ENCODE measurements at regions not wholly inside any gene's neighbourhood (a gene's known extent, or its start where the extent isn't known, plus 50 kb on each side); places are given as distances from the start of the nearest gene placed in this dataset.

DNA sequence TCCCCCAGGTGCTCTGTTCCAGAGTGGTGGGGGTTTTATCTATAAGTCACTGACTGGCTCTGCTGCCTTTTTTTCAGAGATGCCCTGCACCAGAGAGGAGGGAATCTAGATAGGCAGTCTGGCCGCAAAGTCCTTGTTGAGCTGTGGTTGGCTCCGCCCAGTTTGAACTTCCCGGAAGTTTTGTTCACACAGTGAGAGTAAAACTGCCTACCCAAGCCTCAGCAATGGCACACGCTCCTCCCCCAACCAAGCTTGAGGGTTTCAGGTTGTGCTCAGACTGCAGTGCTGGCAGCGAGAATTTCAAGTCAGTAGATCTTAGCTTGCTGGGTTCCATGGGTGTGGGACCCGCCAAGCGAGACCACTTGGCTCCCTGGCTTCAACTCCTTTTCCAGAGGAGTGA lies 1428.6 kb downstream of the MAT2B start:
- H3K27ac ChIP-seq, result no peak overlapping the region
- no peak overlapping the region for H3K4me3 ChIP-seq

DNA sequence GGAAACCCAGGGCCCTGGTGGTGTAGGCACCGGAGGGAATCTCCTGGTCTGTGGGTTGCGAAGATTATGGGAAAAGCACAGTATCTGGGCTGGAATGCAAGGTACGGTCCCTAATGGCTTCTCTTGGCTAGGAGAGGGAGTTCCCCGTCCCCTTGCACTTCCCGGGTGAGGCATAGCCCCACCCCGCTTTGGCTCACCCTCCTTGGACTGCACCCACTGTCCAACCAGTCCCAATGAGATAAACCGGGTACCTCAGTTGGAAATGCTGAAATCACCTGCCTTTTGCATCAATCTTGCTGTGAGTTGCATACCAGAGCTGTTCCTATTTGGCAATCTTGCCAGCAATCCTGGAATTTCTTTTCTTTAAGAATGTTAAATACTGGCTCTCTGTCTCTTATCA lies 1429.1 kb downstream of the MAT2B start:
- H3K4me3 ChIP-seq, result no peak overlapping the region
- no peak overlapping the region for H3K27ac ChIP-seq

DNA sequence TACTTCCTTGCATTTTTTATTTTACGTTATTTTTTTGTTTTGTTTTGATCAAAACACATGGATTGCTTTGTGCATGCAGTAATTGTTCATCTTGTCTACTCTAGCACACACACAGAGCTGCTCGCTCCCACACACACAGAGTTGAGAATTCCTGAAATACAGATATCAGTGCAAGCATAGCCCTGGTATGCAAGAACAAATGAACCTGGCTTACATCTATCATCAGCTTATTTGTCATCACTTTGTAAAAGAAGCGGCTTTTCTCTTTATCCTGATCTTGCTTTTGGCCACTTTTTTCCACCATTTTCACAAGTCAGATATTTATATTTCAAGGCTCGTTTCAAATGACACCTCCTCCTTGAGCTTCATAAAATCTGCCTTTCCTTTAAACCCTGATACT lies 1435.7 kb downstream of the MAT2B start:
- Histone ChIP-seq H3K27ac (no peak overlapping the region), H3K4me3 (no peak overlapping the region)

DNA sequence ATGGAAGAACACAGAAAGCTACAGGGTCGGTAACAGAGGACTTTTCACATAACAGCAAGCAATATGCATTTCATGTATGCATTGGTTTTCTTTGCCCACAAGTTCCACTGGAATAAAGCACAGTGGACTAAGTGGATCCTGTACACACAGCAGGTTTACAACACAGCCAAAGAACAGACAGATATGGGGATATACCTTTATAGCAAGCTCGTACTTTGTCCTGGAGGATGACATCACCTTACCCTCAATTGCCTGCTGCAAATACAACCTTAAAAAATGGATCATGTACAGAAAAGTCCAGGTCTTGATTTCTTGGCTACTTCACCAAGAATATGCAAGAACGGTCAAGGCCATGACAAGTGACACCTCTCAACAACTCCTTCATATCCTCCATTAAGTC lies 1445.5 kb downstream of the MAT2B start:
- Histone ChIP-seq H3K27ac (no peak overlapping the region), H3K4me3 (no peak overlapping the region)

DNA sequence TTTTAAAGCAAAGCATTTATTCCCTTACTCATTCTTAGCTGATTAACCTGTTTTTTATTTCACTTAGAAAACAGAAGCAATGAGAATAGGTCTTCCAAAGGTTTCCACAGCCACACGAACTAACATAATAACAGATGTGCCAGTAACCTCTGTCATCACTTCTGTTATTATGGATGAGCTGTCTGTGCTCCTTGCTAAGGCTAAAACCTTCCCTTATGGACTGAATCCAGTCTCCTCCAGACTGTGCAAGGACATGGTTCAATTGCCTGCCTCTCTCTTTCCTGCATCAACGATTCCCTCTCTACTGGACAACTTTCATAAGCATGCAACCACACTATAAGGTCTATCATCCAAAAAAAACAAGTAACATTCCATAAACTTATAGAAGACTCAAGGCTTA lies 1446.2 kb downstream of the MAT2B start:
- H3K27ac ChIP-seq, result no peak overlapping the region
- no peak overlapping the region for H3K4me3 ChIP-seq

DNA sequence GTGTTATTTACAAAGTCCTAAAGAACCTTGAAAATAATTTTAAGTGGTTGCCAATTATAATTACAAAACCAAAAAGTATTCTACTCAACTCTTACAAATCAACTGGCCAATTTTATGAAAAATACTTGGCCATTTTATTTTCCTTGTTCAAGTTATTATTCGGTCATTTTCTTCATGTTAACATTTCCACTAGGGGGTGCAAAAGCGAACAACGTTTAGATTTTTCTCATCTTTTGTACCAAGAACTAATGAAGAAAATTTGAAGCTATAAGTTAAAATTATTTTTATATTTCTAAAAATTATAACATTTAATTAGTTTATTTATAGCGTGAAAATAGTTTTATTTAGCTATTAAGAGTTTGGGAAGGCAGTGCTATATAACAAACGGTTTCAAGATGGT lies 1453.3 kb downstream of the MAT2B start:
- Histone ChIP-seq H3K27ac (no peak overlapping the region), H3K4me3 (no peak overlapping the region)

DNA sequence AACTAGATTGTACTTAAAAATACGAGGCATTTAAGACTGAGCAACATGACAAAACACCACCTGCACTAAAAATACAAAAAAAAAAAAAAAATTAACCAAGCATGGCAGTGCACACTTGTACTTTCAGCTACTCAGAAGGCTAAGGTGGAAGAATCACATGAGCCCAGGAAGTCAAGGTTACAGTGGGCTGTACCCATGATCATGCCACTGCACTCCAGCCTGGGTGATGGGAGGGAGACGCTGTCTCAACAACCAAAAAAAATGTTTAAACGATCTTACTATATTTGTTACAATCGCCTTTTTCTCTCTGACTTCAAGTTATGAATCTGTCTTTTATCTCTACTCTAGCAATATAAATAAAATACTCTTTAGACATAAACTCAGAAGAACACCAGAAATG lies 1454.3 kb downstream of the MAT2B start:
- H3K27ac ChIP-seq, result no peak overlapping the region
- no peak overlapping the region for H3K4me3 ChIP-seq

DNA sequence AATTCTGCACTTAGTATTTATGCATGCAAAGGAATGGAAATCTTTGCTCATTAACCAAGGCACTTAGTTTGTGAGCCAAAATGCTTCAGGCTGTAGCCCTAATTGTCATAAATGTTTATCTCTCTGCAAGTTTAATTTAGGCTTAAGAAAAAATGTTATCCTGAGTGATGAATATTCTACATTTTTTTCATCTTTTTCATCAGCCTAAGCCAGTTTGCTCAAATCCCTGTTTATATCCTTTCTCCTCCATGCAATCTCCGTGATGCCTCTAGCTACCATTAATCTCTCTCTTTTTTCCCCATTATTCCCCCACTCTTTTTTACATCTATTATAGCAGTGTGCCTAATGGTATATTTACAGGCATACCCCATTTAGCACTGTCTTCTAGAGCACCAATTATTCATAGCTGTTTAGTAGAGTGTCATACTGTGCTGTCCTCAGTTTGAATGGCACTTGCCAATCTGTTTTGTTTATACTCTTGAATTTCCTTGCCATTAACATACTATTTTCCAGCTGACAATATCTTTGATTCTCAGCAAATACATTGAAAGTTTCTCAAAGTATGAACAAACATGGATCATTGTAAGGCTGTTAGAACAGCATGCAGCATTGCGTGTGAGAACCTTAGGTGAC lies 1457.0 kb downstream of the MAT2B start:
- Histone ChIP-seq H3K27ac (no peak overlapping the region), H3K4me3 (no peak overlapping the region)

DNA sequence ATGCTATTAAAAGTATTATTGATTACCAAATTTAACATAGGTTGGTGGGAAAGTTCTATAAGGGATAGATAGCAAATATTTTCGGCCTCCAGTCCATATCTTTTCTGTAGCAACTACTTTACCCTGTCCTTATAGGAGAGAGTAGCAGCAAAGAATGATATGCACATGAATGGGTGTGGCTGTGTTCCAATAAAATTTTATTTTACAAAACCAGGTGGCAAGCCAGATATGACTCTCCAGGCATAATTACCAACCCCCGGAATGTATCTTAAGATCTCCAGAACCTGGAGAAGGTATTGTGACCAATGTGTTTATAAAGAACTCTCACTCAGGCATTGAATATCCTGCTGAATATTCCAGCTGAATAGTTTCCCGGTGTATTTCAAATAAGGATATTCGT lies 1461.2 kb downstream of the MAT2B start:
- Histone ChIP-seq H3K4me3 (no peak overlapping the region), H3K27ac (no peak overlapping the region)

DNA sequence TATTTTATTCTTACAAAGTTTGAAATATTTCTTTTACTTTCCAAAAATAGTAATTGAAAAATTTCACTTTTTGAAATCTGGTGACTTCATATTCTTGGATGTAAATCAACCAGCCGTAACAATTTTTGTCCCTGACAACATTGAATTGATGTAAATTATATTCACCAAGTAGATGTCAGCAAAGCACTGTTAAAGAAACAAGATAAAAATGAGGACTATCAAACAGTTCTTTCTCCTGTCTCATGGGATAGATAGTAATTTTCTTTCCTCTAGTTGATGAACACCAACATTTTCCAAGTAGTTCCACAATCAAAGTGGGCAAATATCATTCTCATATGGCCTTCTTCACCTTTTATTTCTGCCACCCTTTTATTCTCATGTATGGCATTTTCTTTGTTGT lies 1461.9 kb downstream of the MAT2B start:
- Histone ChIP-seq H3K27ac (no peak overlapping the region), H3K4me3 (no peak overlapping the region)

DNA sequence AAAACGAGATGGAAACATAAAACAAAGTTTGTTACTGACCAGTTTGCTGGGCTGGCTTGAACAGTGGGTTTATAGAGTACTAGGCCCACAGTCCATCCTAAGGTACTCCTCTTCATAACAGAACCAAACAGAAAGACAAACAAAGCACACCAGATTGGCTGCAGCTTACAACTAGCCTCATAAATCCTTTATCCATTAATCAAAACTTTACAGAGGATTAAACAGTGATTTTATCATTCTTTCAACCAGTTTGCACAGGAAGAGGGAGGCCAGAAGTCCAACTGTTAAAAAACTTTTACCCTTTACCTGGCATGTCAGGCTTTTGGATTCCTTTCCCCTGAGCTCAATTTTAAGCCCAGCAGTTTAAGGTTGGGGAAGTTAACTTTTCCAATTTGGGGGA lies 1467.6 kb downstream of the MAT2B start:
- no peak overlapping the region for H3K4me3 ChIP-seq
- H3K27ac ChIP-seq, result no peak overlapping the region

DNA sequence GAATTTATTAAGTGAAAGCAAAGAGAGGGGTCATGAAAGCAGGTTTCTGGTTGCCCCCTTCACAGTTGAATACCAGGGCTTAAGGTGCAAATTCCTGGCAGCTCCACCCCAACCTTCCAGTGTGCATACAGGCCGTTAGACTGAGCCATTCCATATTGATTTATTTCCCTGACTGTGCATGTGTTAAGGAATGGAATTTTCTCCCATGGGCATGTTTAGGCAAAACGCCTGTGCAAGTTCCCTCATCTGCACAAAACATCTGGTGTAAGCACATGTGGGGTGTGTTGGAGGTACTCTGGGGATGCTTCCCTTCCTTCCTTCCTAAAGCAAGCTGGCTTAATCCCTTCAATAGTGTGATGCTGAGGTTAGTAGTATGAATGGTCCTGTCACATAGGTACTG lies 1470.6 kb downstream of the MAT2B start:
- no peak overlapping the region for H3K4me3 ChIP-seq
- H3K27ac ChIP-seq, result no peak overlapping the region

DNA sequence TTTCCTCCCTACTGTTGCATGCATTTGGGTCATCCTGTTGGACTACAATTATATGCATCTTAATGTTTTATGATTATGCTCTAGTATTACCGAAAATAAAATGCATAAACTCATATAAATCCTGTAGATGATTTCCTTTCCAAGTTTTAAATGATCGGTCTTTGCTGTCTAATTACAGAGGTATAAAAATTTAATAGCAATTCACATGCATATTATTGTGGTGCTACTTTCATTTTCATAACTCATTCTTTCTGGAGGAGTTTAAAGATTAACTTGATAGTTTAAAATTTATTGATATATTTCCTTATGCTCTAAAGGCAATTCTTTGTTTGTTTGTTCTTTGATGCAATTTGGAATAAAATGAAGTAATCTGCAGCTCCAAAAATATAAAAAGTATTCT lies 1475.1 kb downstream of the MAT2B start:
- Histone ChIP-seq H3K27ac (no peak overlapping the region), H3K4me3 (no peak overlapping the region)

DNA sequence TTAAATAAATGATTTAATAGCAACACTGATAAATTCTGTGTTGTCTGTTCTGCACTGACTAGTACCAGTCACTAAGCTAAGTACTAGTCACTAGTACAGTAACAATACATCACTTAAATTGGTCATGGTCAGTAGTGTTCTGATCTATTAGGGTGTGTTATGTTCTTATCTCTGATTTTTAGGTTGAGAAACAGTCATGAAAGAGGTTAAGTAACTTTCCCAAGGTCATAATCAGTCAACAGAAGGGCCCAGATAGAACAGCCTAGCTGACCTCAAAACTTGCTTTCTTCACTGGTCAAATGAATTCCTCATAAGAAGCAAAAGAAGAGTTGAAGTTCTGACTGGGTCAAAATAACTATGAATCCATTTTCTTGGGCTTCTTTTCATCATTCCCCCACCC lies 1492.7 kb downstream of the MAT2B start:
- H3K4me3 ChIP-seq, result no peak overlapping the region
- H3K27ac ChIP-seq, result no peak overlapping the region

DNA sequence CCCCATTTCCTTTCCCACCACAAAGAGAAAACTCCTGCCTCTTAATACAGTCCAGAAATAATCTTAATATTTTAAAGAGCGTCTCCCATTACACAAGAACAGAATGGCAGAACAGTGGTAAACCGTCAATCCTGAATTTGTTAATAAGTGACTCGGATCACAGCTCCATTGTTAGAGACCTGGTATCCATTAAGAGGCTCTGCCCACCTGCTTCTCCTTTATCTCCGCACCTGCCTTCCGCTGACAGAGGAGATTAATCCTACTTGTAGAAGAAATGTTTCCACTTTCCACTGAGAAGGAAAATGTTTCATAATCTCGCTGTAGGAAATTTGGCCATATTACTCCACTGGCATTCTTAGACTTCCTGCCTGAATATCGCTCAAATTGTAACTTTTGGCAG lies 1493.2 kb downstream of the MAT2B start:
- Histone ChIP-seq H3K27ac (no peak overlapping the region), H3K4me3 (no peak overlapping the region)

DNA sequence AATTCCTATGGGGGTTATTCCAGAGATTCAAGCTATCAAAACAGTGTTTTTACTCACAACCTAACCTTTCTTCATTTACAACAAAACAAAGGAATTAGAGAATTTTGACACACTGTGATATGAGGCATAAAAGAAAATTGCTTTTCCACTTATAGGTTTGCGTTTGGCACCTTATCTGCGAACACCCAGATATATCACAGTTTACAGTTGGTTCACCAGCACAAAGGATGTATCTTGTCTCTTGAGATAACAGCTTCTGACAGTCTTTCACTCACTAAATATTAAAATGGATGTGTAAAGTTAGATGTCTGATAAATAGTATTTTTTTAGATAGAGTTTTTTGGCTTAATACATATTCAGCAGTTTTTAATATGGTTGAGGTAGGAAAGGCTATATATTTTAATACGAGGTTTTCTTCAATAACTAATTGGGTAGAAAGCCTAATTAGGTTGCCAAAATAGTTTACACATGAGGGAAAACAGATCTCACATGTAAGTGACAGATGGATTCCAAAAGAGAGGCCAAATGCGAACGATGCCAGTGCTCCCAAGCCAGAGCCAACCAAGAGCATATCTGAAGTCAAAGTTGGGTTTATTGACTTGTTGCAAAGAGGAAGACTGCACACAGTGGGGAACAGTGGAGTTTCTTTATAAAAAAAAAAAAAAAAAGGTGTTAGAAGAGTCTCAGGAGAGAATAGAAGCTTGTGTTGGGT lies 1495.2 kb downstream of the MAT2B start:
- Histone ChIP-seq H3K4me3 (no peak overlapping the region), H3K27ac (no peak overlapping the region)

DNA sequence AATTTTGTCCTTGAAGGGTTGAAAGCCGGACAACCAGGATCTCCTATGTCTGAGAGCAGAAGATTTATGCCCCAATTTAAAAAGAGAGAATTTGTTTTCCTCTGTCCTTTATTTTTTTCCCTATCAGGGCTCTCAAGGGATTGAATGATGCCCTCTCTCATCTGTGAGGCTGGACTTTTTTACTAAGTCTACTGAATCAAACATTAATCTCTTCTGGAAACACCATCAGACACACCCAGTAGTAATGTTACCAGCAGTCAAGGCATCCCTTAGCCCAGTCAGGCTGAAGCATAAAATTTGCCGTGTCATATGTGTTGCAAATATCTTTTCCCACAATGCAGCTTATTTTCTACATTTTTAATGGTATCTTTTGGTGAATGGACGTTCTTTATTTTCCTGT lies 1497.9 kb downstream of the MAT2B start:
- no peak overlapping the region for H3K27ac ChIP-seq
- H3K4me3 ChIP-seq, result no peak overlapping the region

DNA sequence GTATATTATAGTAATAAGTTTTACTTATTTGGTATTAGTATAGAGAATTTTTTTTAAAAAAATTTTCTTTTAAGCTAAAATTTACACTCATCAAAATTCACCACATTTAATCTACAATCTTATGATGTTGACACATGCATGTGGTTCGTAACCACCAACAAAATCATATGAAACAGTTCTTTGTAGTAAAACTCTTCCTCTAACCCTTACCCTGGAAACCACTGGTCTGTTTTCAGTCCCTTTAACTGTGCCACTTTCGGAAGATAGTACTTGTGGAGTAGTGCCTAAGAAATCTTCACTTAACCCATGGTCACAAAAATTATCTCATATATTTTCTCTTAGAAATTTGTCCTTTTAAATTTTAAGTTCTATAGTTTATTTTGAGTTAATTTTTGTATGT lies 1498.8 kb downstream of the MAT2B start:
- H3K27ac ChIP-seq, result no peak overlapping the region
- no peak overlapping the region for H3K4me3 ChIP-seq

DNA sequence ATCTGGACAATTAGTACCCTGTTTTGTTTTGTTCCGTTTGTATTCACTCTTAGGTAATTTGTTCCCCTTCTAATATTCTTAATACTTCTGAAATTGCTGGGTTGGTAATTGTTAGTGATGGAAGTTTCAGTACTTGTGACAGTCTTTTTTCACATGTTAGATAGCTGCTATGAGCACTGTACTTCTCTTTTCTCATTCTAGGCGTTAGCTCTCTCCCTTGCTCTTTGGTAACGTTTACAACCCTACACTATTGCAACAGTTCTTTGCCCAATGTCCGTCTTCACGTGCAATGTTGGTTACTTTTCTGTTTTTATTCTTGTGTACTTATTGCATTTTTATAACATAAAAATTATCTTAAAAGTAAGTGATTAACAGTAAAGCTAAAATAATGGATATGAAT lies 1509.0 kb downstream of the MAT2B start:
- no peak overlapping the region for H3K27ac ChIP-seq

DNA sequence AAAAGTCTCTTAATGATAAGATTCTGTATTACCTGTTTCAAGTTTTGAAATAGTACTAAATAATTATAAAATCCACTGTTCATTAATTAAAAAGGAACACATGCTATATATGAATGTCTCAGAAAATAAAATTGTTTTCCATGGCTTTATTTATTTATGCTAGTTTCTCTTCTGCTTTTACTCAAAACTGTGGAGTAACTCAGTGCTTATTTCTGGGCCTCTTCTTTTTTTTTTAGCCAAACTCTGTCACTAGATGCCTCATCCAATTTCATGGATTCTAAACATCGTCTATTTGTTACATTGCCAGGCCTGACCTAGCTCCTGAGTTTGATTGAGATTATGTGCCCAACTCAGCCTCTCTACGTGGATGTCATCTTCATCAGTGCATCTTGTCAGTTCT lies 1509.7 kb downstream of the MAT2B start:
- H3K4me3 ChIP-seq, result no peak overlapping the region
- H3K27ac ChIP-seq, result no peak overlapping the region

More for the DNA sequence above, 1509.0 kb downstream of the MAT2B start:
- H3K4me3 ChIP-seq, result no peak overlapping the region

DNA sequence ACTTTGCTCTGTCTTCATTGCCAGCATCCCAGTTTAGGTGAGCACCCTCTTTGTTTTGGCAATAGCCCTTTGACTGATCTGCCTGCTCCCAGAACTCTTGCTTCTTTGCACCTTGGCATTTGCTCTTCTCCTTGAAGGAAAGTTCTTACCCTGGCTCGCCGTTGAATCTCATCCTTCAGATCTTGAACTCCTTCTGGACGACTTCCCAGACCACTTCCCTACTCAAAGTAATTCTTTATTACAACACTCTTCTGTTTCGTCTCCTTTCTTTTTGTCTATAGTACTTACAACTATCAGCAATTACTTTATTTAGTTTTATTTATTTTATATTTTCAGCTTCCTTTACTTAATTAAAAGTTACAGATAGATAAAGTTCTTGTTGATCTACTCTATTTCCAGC lies 1510.1 kb downstream of the MAT2B start:
- Histone ChIP-seq H3K27ac (no peak overlapping the region), H3K4me3 (no peak overlapping the region)

DNA sequence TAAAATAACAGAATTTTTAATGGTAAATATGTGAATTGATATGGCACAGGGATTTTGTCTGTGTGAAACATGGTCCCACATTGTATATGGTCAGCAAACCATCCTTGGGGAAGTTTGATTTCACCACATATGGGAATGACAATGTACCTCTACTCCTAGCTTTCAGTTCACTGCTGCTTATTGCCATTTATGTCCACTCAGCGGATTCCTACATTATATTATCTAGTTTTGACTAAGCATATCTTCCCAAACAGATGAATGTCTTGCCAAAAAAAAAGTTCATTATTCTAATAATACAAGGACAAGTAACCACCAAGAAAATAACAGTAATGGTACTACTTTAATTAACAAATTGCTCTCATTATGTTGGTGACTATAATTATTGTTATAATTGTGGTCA lies 1521.6 kb downstream of the MAT2B start:
- H3K4me3 ChIP-seq, result no peak overlapping the region
- no peak overlapping the region for H3K27ac ChIP-seq
